Activated CD8-positive, alpha-beta memory T cell treated with anti-CD3 and anti-CD28 coated beads for 1 hour (primary cell): ENCODE measurements at regions not wholly inside any gene's neighbourhood (a gene's known extent, or its start where the extent isn't known, plus 50 kb on each side); places are given as distances from the start of the nearest gene placed in this dataset.

Source experiments
- DNase-seq, 2 donors: peaks; one replicate each; pipeline ENCODE4 v3.0.0-alpha.2; 2020; ENCODE audit warnings: low read depth in 1 of 2; ENCODE audit errors: extremely low read depth in 1 of 2

- no peak for DNase-seq
These were observed 365.8 kb upstream of the C1orf174 start for GRCh38 chr1:4265836-4266235.

GRCh38 chr1:4267381-4268261 lies 367.5 kb upstream of the C1orf174 start:
- DNase-seq, result no peak

- no peak for DNase-seq
These were observed 368.3 kb upstream of the C1orf174 start for GRCh38 chr1:4268262-4268888.

GRCh38 chr1:4268889-4269284 lies 368.8 kb upstream of the C1orf174 start:
- DNase-seq, result no peak

- DNase-seq, result no peak
These were observed 369.3 kb upstream of the C1orf174 start for GRCh38 chr1:4269330-4269729.

GRCh38 chr1:4269952-4270570 lies 370.0 kb upstream of the C1orf174 start:
- no peak for DNase-seq

- DNase-seq, result no peak
These were observed 370.7 kb upstream of the C1orf174 start for GRCh38 chr1:4270651-4271337.

GRCh38 chr1:4271338-4271998 lies 371.4 kb upstream of the C1orf174 start:
- no peak for DNase-seq

- no peak for DNase-seq
These were observed 372.5 kb upstream of the C1orf174 start for GRCh38 chr1:4272568-4272967.

- DNase-seq, result no peak
These were observed 373.2 kb upstream of the C1orf174 start for GRCh38 chr1:4273243-4273642.

GRCh38 chr1:4273747-4274146 lies 373.7 kb upstream of the C1orf174 start:
- DNase-seq, result no peak

GRCh38 chr1:4275083-4275482 lies 375.0 kb upstream of the C1orf174 start:
- no peak for DNase-seq

- no peak for DNase-seq
These were observed 376.2 kb upstream of the C1orf174 start for GRCh38 chr1:4276238-4276637.

- no peak for DNase-seq
These were observed 376.8 kb upstream of the AJAP1 start for GRCh38 chr1:4277598-4277997.

GRCh38 chr1:4284976-4285375 lies 369.4 kb upstream of the AJAP1 start:
- DNase-seq, result no peak

GRCh38 chr1:4292861-4293260 lies 361.5 kb upstream of the AJAP1 start:
- no peak for DNase-seq

GRCh38 chr1:4298361-4299083 lies 355.9 kb upstream of the AJAP1 start:
- DNase-seq, result no peak

- no peak for DNase-seq
These were observed 353.4 kb upstream of the AJAP1 start for GRCh38 chr1:4301007-4301406.

- DNase-seq, result no peak
These were observed 351.1 kb upstream of the AJAP1 start for GRCh38 chr1:4303303-4303702.
